Effector memory CD8-positive, alpha-beta T cell (primary cell): ENCODE measurements at regions not wholly inside any gene's neighbourhood (a gene's known extent, or its start where the extent isn't known, plus 50 kb on each side); places are given as distances from the start of the nearest gene placed in this dataset.

Experiments used
- ATAC-seq: fragments of 150-1000 bp; cut with Tn5 transposase; replicated peaks from 2 replicates; pipeline ENCODE4 v1.10.0; 2021; ENCODE audit warnings: mild to moderate bottlenecking, moderate library complexity
- DNase-seq, 3 experiments: peaks; one replicate each; pipeline ENCODE4 v3.0.0; 2021
- H3K27ac Mint-ChIP-seq, 2 donors: one replicate each; pipeline ENCODE4 v1.8.0; 2022; ENCODE audit warnings: mild to moderate bottlenecking in 2 of 2, mixed read lengths in 2 of 2, moderate library complexity in 2 of 2
- H3K27me3 Mint-ChIP-seq, 2 donors: one replicate each; pipeline ENCODE4 v1.8.0; 2022; ENCODE audit warnings: mixed read lengths in 2 of 2
- H3K36me3 Mint-ChIP-seq: one replicate; pipeline ENCODE4 v1.8.0; 2022; ENCODE audit warnings: mild to moderate bottlenecking, moderate library complexity, mixed read lengths; ENCODE audit not compliant: insufficient read depth
- H3K4me1 Mint-ChIP-seq, 2 donors: one replicate each; pipeline ENCODE4 v1.8.0; 2022; ENCODE audit warnings: low read depth in 2 of 2, mixed read lengths in 2 of 2
- H3K4me3 Mint-ChIP-seq, 2 donors: one replicate each; pipeline ENCODE4 v1.8.0; 2022; ENCODE audit warnings: mild to moderate bottlenecking in 2 of 2, mixed read lengths in 2 of 2, moderate library complexity in 2 of 2
- H3K9me3 Mint-ChIP-seq, 2 donors: one replicate each; pipeline ENCODE4 v1.8.0; 2022; ENCODE audit warnings: mixed read lengths in 2 of 2

GRCh38 chr10:78527296-78527695, 493.6 kb downstream of the RPS24 start:
- H3K27ac Mint-ChIP-seq: no peak overlapping the region
- no peak overlapping the region for H3K4me3 Mint-ChIP-seq
- no peak for DNase-seq
- H3K9me3 Mint-ChIP-seq: no peaks in the 10 kb centered on the region
- no peak for ATAC-seq
- no peaks in the 10 kb centered on the region for H3K36me3 Mint-ChIP-seq
- peaks cover 14 to 17% of the 10 kb centered on the region in 2 donors for H3K27me3 Mint-ChIP-seq
- no peaks in the 10 kb centered on the region for H3K4me1 Mint-ChIP-seq

DNA sequence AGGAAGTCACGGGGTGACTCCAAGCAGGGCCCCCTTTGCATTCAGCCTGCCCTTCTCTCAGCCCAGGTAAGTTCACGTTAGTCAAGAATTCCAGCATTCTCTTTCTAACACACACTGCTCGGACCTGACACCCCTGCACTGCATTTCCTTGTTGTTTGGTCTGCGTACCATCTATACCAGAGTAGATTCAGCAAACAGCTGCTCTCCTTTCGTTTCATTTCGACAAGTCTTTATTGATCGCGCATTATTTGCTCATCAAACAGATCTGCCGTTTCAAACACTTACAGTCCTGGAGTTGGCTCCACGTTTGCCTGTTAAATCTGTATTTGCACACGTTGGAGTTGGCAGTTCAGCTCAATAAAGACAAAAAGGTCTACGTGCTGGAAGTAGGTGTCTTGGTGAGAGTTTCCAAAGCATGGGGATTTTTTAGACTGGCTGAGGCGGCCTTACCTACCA, 495.1 kb downstream of the RPS24 start:
- H3K27ac Mint-ChIP-seq: no peak overlapping the region
- no peak overlapping the region for H3K4me3 Mint-ChIP-seq
- H3K27me3 Mint-ChIP-seq: peaks cover 27 to 28% of the 10 kb centered on the region in 2 donors
- ATAC-seq: no peak
- peaks cover 2% of the 10 kb centered on the region for H3K36me3 Mint-ChIP-seq
- no peaks in the 10 kb centered on the region for H3K9me3 Mint-ChIP-seq
- DNase-seq: no peak
- H3K4me1 Mint-ChIP-seq: no peaks in the 10 kb centered on the region

DNA sequence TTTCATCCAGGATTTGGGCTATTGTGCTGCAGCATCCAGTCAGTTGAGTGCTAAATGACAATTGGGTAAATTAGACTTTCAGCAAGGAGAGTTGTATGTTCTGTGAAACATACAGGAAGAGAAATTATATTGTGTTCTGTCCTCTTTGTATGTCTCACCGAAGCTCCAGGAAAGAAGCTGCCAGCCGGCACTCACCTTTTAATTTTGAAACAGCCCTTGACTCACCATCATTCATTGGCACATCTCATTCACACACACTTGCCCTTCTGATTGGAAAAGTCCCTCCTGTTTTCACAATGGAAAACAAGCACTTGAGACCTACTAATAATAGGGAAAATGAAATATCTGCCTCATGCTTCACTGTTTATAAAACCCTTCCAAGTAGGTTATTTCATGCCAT, 495.6 kb downstream of the RPS24 start:
- Mint-ChIP-seq H3K4me3 (no peak overlapping the region), H3K9me3 (no peaks in the 10 kb centered on the region), H3K27ac (no peak overlapping the region), H3K27me3 (peaks cover 27 to 28% of the 10 kb centered on the region in 2 donors), H3K36me3 (peaks cover 2% of the 10 kb centered on the region), H3K4me1 (no peaks in the 10 kb centered on the region)
- ATAC-seq (no peak), DNase-seq (no peak)

DNA sequence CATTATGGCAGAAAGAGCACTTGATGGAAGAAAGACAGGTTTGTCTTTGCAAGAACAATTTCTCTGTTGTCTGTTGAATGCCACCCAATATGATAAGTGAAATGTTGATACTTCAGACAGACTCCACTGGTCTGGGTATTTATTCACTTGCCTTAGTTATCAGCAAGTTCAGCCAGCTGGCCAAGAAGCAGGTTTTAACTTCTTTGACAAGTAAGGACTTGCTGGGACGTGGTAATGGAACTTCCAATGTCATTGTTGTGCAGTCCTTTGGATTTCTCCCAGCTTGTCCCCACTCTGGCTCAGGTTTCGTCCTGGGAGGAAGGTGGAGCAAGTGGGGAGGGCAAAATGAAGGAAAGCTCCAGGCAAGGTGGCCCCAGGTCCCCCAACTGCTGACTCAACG, 497.4 kb downstream of the RPS24 start:
- Mint-ChIP-seq H3K36me3 (peaks cover 2% of the 10 kb centered on the region), H3K9me3 (no peaks in the 10 kb centered on the region), H3K4me1 (no peaks in the 10 kb centered on the region), H3K4me3 (no peak overlapping the region), H3K27ac (no peak overlapping the region), H3K27me3 (peaks cover 18 to 27% of the 10 kb centered on the region in 2 donors)
- no peak for DNase-seq
- ATAC-seq: no peak

DNA sequence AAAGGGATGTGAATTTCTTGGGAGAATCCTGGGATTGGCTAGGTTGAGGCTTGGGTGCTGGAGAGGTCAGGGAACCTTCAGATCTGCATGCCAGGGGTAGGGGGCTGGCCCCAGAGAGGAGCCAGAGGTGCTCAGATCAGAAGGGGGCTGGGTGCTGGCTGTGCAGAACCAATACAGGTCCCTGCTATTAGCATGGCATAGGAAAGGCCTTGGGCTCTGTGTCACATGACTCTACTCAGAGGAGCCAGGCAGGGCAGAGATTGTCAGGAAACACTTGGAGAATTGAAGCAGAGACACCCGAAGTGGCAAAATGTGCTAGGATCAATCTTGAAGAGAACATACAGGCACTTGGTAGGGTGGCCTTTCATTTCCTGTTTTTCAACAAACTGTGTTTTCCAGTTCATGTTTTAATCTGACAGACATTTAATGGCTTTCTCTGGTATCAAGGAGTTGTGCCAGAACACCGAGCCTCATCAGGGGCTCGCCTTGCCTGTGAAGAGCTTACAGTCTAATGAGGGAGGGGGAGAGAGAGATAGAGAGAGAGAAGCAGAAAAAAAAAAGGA, 498.9 kb downstream of the RPS24 start:
- Mint-ChIP-seq H3K4me1 (no peaks in the 10 kb centered on the region), H3K36me3 (peaks cover 2% of the 10 kb centered on the region), H3K27me3 (peaks cover 18 to 26% of the 10 kb centered on the region in 2 donors), H3K9me3 (no peaks in the 10 kb centered on the region), H3K4me3 (no peak overlapping the region), H3K27ac (no peak overlapping the region)
- DNase-seq (no peak), ATAC-seq (no peak)

- DNase-seq (no peak), ATAC-seq (no peak)
- H3K36me3 Mint-ChIP-seq: peaks cover 2% of the 10 kb centered on the region
- H3K9me3 Mint-ChIP-seq: no peaks in the 10 kb centered on the region
- no peak overlapping the region for H3K4me3 Mint-ChIP-seq
- peaks cover 18 to 22% of the 10 kb centered on the region in 2 donors for H3K27me3 Mint-ChIP-seq
- no peak overlapping the region for H3K27ac Mint-ChIP-seq
- no peaks in the 10 kb centered on the region for H3K4me1 Mint-ChIP-seq
Observed at GRCh38 chr10:78533098-78533497, 499.4 kb downstream of the RPS24 start.

- no peaks in the 10 kb centered on the region for H3K4me1 Mint-ChIP-seq
Observed at GRCh38 chr10:78533776-78534175, 500.1 kb downstream of the RPS24 start.

GRCh38 chr10:78535716-78536218, 502.1 kb downstream of the RPS24 start:
- Mint-ChIP-seq H3K4me1 (no peaks in the 10 kb centered on the region), H3K36me3 (peaks cover 2% of the 10 kb centered on the region), H3K27me3 (peaks cover 38 to 40% of the 10 kb centered on the region in 2 donors), H3K27ac (no peak overlapping the region), H3K9me3 (no peaks in the 10 kb centered on the region), H3K4me3 (no peak overlapping the region)
- DNase-seq (no peak), ATAC-seq (no peak)

More at GRCh38 chr10:78533776-78534175, 500.1 kb downstream of the RPS24 start:
- Mint-ChIP-seq H3K27me3 (peaks cover 20 to 22% of the 10 kb centered on the region in 2 donors), H3K9me3 (no peaks in the 10 kb centered on the region), H3K4me3 (no peak overlapping the region), H3K36me3 (peaks cover 2% of the 10 kb centered on the region), H3K27ac (peak overlapping the region in 1 of 2 donors; percentile 11)
- ATAC-seq (no peak), DNase-seq (no peak)

DNA sequence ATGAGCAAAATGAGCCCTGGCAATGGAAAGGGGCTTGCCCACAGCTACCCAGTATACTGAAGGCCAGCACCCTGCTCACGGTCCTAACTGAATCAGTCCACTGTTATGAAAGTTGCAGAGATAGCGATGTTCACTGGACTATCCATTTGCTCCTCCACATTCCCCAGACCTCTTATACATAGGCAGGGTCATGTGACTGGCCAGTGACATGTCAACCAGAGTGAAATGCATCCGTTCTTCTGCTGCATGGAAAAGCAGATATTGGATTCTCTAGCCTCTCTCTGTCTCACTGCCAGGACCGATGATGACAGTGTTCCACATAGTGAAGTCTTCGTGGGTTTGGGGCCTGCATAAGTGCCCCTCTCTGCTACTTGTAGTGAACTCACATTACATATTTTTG, 503.4 kb downstream of the RPS24 start:
- no peak for DNase-seq
- ATAC-seq: no peak
- Mint-ChIP-seq H3K36me3 (peaks cover 2% of the 10 kb centered on the region), H3K4me1 (no peaks in the 10 kb centered on the region), H3K27me3 (peaks cover 35 to 48% of the 10 kb centered on the region in 2 donors), H3K27ac (no peak overlapping the region), H3K9me3 (no peaks in the 10 kb centered on the region), H3K4me3 (no peak overlapping the region)

DNA sequence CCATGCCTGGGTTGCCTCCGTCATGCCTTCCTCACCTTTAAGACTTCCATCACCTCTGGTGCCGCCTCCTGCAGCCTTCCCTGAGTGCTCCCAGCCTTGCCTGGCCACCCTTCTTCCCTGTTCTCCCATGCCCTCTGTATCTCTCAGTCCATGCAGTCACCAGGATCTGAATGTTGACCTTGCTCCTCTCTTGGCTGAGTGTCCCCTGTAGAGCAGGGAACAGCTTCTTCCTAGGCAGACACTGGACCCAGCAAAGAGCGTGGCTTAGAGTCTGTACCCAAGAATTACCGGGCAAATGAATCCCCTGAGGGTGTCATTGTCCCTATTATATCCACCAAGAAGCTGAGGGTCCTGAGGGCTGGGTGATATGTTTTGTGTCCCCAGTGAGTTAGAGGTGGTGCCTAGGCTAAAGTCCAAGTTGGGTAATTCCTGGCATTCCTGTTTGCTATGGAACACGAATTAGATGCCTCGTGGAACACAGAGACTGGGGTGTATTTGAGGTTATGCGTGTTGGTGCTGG, 505.6 kb downstream of the RPS24 start:
- H3K4me3 Mint-ChIP-seq: no peak overlapping the region
- H3K36me3 Mint-ChIP-seq: no peaks in the 10 kb centered on the region
- no peaks in the 10 kb centered on the region for H3K9me3 Mint-ChIP-seq
- DNase-seq (no peak), ATAC-seq (no peak)
- H3K27me3 Mint-ChIP-seq: peaks cover 30 to 45% of the 10 kb centered on the region in 2 donors
- no peaks in the 10 kb centered on the region for H3K4me1 Mint-ChIP-seq
- no peak overlapping the region for H3K27ac Mint-ChIP-seq

- ATAC-seq (no peak), DNase-seq (no peak)
- Mint-ChIP-seq H3K27ac (no peak overlapping the region), H3K27me3 (peaks cover 32 to 49% of the 10 kb centered on the region in 2 donors), H3K9me3 (no peaks in the 10 kb centered on the region), H3K4me3 (no peak overlapping the region), H3K4me1 (no peaks in the 10 kb centered on the region), H3K36me3 (no peaks in the 10 kb centered on the region)
Observed at GRCh38 chr10:78540355-78541076, 506.9 kb downstream of the RPS24 start.

GRCh38 chr10:78541481-78542140, 507.9 kb downstream of the RPS24 start:
- peaks cover 35 to 51% of the 10 kb centered on the region in 2 donors for H3K27me3 Mint-ChIP-seq
- no peak for ATAC-seq

GRCh38 chr10:78542141-78542489, 508.5 kb downstream of the RPS24 start:
- ATAC-seq: no peak
- no peak overlapping the region for H3K4me3 Mint-ChIP-seq

More at GRCh38 chr10:78541481-78542140, 507.9 kb downstream of the RPS24 start:
- no peaks in the 10 kb centered on the region for H3K9me3 Mint-ChIP-seq
- no peak for DNase-seq
- no peak overlapping the region for H3K27ac Mint-ChIP-seq
- H3K4me1 Mint-ChIP-seq: no peaks in the 10 kb centered on the region
- no peaks in the 10 kb centered on the region for H3K36me3 Mint-ChIP-seq
- H3K4me3 Mint-ChIP-seq: no peak overlapping the region

More at GRCh38 chr10:78542141-78542489, 508.5 kb downstream of the RPS24 start:
- DNase-seq: no peak
- H3K27ac Mint-ChIP-seq: no peak overlapping the region
- no peaks in the 10 kb centered on the region for H3K36me3 Mint-ChIP-seq
- peaks cover 35 to 51% of the 10 kb centered on the region in 2 donors for H3K27me3 Mint-ChIP-seq
- H3K4me1 Mint-ChIP-seq: no peaks in the 10 kb centered on the region
- no peaks in the 10 kb centered on the region for H3K9me3 Mint-ChIP-seq
